ENCODE measurements at regions not wholly inside any gene's neighbourhood (a gene's known extent, or its start where the extent isn't known, plus 50 kb on each side); places are given as distances from the start of the nearest gene placed in this dataset.
A peak's percentile ranks its signal among the peaks of the same experiment; 100 is the strongest.
"Not testable (repeated sequence)": the region's sequence is repeated elsewhere in the genome, so short reads cannot be mapped to it uniquely, and the experiment has no call there.

DNA sequence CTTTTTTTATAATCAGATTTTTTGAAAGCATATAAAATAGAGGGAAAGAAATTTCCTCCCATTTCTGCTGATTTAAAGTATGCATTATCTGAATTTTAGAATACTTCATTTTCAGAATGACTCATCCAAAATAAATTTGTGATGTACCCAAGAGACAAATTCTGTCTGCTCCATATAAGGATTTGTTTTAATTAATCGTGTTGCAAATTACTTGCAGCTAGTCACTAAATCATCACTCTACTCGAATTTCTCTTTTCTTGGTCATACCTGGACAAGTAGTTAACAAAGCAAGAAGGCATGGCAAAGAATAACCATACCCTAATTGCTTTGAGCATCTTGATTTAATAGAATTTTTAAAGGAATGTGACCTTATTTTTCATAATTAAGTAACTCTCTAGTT is 284.1 kb upstream of the GRAMD2B start:
- no peak for DNase-seq

DNA sequence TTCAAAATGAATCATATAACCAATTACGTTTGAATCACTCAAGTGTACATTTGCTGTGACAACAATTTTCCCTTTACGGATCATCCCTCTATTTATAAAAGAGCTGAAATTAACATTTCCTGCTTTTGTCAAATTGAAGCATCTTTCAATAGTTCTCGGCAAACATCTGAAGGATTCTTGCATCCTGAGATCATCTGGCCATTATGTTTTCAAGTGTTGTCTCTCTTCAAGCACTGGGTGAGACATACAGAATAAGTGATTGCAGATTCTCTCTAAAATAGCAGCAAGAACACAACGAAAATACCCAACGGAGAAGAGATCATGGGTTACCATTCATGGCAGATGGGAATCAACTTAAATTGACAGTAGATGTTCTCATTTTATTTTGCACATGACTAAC is 283.4 kb upstream of the GRAMD2B start:
- DNase-seq: peak in 1 of 2 experiments; percentile 17

DNA sequence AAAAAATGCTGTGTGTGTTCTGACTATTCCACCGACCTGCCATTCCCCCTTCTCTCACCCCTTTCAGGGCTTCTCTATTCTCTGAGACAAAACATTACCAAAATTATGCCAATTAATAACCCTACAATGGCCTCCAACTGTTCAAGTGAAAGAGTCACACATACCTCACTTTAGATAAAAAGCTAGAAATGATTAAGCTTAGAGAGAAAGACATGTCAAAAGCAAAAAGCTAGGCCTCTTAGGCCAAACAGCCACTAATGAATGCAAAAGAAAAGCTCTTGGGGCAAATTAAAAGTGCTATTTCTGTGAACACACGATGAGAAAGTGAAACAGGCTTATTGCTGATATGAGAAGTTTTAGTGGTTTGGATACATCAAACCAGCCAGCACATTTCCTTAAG is 279.6 kb upstream of the GRAMD2B start:
- DNase-seq: no peak

DNA sequence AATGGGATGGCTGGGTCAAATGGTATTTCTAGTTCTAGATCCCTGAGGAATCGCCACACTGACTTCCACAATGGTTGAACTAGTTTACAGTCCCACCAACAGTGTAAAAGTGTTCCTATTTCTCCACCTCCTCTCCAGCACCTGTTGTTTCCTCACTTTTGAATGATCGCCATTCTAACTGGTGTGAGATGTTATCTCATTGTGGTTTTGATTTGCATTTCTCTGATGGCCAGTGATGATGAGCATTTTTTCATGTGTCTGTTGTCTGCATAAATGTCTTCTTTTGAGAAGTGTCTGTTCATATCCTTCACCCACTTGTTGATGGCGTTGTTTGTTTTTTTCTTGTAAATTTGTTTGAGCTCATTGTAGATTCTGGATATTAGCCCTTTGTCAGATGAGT is 272.9 kb upstream of the GRAMD2B start:
- DNase-seq: not testable (repeated sequence)

DNA sequence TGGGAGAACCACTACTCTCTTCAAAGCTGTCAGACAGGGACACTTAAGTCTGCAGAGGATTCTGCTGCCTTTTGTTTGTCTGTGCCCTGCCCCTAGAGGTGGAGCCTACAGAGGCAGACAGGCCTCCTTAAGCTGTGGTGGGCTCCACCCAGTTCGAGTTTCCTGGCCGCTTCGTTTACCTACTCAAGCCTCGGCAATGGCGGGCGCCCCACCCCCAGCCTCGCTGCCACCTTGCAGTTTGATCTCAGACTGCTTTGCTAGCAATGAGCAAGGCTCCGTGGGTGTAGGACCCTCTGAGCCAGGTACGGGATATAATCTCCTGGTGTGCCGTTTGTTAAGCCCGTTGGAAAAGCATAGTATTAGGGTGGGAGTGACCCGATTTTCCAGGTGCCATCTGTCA is 267.9 kb upstream of the GRAMD2B start:
- DNase-seq: not testable (repeated sequence)

DNA sequence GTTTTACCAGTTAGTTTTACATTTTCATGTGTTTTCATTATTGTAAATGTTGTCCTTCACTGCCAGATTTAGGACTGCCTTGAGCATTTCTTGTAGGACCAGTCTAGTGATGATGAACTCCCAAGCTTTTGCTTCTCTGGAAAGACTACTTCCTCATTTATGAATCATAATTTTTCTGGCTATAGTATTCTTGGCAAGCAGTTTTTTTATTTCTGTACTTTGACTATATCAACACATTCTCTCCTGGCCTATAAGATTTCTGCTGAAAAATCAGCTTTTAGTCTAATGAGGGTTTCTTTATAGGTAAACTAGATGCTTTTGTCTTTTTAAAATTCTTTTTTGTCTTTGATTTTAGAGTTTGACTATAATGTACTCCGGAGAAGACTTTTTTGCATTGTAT is 256.8 kb upstream of the GRAMD2B start:
- DNase-seq: no peak

DNA sequence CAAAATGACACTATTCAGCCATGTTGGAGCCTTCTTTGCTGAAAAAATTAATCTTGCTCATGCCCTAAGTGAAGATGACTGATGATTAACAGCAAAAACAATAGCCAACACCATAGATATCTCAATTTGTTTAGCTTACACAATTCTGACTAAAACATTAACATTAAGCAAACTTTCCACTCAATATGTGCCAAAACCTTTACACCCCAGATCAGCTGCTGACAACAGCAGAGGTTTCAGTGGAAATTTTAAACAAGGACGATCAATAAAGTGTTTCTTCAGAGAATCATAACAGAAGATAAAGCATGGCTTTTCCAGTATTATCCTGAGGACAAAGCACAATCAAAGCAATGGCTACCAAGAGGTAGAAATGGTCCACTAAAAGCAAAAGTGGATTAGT is 254.4 kb upstream of the GRAMD2B start:
- DNase-seq: no peak

DNA sequence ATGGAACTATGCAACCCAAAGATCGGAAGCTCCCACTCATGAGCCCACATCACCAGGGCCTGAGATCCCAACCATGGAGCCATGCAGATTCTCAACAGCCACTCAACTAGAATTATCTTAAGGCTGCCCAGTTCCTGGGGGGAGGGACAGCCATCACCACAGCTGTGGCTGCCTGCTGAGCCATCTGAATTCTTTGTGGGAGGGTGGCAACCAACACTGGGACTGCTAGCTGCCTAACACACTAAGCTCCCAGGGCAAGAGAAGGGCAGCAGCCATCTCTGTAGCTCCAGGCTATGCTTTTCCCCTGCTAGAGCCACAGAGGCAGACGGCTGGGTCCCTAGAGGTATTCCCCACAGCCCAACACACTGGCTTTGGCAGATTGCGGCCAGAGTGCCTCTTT is 251.3 kb upstream of the GRAMD2B start:
- no peak for DNase-seq

DNA sequence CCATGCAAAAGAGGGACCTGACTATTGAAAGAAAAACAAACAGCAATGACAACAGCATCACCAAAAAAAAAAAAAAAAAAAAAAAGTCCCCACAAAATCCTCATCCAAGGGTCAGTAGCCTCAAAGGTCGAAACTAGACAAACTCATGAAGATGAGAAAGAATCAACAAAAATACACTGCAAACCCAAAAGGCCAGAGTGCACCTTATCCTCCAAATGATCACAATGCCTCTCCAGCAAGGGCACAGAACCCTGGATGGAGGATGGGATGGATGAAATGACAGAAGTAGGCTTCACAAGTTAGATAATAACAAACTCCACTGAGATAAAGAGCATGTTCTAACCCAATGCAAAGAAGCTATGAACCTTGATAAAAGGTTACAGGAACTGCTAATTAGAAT is 250.4 kb upstream of the GRAMD2B start:
- no peak for DNase-seq

DNA sequence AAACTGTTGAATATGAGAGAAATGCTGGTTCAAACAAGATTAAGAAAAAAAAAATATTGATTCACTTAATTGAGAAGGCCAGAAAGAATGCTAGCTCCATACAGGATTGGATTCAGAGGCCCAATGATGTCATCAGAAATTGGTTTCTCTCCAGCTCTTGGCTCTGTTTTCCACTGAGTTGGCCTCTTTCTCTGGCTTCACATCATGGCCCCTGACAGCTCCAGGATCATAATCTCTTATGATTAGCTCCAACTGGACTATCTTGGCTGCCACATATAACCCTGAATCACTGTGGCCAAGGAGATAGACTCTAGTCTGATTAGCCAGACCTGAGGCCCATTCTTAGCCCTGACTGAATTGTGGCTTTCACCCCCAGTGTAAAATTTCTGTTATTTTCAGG is 244.7 kb upstream of the GRAMD2B start:
- no peak for DNase-seq

DNA sequence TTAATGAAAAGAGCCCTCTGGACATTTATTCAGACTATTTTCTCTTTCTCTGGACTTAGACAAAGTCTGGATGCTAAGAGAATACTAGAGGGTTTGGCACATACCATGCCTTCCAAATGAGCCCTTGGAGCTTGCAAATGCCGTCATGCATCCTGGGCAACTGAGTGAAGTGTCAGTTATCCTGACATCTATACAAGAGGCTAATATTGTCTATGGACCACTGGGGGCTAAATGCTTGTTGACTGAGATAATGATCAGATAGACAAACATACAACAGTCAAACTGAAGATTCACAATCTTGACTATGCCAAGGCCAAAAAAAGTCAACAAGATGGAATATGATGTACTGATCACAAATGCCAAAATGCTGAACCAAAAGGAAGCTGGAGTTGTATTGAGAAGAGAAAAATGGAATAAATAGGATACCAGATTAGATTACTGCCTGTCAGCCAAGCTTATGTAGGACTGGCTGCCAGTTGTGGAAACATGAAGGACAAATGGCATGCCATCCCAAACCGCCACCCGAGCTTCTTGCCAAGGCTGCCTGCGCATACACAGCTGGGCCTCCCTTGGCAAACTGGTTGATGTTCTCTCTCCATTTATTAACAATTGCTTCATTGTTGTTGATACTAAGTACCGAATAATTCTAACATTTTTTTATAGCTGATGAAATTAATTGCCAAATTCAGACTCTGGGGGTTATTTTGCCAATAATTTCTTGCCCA is 240.1 kb upstream of the GRAMD2B start:
- no peak for DNase-seq

DNA sequence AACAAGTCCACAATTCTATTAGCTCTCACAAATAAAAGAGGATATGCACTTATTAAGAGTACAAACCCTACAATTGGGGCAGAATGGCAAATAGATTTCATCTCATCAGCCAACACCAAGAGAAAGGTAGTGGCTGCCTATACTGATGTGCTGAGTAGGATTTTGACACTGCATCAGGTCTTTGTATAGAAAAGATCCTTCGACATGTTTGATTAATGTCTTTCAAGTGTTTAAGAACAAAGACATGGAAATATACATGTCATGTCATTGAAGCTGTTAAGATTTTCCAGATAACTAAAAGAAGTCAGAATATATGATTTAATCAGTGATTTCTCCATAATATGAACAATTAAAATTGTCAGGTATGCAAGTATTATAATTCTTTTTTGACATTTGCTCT is 238.7 kb upstream of the GRAMD2B start:
- no peak for DNase-seq

DNA sequence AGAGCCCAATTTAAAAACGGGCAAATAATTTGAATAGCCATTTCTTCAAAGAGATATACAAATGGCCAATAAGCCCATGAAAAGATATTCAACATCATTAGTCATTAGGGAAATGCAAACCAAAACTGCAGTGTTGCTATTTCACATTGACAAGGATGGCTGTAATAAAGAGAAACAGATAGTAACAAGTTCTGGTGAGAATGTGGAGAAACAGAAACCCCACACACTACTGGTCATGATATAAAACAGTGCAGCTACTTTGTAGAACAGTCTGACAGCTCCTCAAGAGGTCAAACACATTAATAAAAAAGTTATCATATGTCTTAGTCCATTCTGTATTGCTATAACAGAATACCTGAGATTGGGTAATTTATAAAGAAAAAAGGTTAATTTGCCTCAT is 237.0 kb upstream of the GRAMD2B start:
- DNase-seq: no peak

DNA sequence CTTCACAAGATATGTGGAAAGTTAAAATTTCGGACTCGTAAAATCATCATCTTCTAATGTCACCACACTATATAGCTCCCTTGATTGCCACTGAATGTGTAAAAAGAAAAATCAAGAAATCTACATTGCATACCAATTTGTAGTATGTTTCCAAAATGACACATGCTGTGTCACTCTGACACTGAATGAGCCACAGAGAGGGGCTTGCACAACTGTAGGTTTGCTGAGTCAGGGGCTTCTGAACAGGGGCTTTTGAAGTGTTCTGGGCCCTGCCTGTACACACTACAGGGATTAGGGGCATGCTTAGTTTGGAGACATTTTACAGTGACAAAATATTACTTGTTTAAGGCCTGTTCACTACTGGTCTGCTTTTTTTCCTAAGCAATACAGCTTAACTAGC is 234.4 kb upstream of the GRAMD2B start:
- DNase-seq: no peak

DNA sequence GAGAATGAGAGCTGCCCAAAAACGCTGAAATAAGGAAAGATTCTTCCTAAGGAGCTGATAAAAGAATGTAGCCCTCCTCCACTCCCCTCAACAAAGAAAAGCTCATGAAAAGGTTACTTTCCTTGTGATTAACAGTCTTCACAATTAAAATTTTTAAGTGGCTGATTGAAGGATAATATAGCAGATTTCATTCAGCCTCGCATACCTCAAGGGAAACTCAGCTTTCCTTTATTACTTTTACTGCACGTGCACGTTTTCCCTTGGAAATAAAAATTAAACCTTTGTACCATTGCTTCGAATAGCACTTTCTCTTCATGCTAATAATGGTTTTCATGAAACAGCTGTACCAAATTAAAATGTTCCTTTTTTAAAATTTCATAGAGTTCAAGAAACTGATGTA is 234.0 kb upstream of the GRAMD2B start:
- DNase-seq: no peak

DNA sequence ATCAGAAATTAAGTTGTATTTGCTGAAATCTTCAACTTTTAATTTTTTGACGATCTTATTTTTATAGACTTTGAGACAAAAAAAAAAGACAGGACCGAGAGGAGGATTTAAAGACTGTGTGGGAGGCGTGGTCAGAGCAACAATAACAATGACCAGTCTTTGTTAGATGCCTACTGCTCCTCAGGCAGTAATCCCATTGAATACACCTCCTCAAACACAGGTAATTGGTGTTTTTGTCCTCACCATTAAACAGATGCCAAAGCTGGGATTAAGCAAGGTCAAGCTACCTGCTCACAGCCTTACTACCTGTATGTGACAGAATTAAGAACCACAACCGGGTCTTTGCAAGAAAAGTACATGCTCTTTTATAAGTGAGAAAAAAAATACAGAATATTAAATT is 233.3 kb upstream of the GRAMD2B start:
- DNase-seq: no peak

DNA sequence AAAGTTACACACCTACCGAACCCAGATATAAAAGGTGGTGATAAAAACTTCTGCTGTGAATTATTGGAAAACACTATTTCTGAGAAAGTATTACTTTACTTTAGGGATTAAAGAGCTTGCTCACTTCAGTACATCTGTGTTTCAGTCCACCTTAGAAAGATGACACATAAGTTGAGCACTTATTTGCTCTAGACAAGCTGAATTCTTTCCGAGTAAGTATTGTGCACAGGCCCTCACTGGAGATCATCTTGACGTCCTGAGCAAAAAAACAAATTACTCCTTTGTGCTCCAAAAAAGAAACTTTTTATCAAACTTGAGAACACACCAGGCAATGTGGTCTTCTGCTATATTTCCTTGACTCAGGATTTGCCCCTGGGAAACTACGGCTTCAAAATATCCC is 231.0 kb upstream of the GRAMD2B start:
- no peak for DNase-seq

DNA sequence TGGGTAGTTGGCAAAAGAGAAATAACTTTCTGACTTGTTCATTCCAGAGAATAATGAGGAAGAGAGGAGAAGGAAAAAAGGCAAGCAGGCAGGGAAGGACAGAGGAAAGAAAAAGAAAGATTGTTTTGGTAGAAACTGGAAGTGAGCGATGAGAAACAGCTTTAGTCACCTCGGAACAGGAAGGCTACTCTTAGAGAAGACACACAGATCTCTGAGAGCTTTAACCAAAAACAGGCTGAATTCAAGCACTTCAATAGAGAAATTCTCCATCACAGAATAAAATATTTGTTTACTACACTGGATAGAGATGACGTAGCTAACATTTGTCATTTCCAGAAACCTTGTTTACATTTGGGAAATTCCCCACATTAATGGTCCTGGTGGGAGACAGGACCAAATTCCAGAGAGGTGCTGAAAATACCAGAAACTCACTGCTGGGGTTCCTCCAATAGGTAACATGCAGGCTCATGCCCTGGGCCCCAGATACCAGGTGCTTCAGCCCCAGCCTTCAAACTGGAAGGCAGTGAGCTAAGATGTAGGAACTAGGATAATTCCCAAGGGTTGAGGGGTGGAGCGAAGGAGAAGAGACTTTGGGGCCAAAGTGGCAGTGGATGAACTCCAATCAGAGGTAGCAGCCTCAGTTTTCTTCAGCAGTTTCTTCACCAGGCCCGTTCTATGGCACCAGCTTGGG is 227.7 kb upstream of the GRAMD2B start:
- DNase-seq: no peak

DNA sequence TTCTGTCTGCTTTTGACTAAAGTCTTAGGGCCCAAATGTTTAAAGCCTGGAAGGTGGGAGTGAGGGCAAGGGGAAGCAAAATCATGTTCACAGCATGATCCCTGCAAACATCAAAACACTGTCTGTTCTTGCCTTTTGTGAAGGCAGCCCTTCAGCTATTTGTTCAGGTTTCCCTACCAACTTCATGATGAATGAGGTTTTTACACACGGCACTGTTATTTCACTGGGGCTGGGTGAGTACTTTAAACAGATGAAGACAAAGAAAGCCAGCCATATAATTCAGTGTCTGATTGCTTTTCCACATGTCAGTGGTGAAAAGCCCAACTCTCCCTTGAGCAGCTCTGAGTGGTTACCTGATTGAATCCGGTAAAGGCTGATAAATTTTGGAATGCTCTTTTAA is 224.7 kb upstream of the GRAMD2B start:
- DNase-seq: no peak

DNA sequence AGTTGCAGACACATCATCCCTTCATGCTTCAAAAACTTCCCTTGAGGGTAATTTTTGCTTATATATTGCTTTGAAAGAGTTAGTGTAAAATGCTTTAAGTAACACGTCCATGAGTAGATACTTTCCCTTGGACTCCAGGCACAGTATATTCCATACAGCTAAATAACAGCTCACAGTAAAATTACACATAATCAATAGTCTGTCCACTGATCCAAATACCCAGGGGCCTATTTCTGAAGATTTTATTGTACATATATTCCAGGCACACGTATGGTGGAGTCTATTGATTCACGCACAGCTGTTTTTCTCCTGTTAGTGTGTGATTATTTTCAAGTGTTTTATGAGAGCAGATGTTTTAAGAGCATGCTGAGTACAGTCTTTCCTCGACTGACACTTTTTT is 223.7 kb upstream of the GRAMD2B start:
- no peak for DNase-seq

DNA sequence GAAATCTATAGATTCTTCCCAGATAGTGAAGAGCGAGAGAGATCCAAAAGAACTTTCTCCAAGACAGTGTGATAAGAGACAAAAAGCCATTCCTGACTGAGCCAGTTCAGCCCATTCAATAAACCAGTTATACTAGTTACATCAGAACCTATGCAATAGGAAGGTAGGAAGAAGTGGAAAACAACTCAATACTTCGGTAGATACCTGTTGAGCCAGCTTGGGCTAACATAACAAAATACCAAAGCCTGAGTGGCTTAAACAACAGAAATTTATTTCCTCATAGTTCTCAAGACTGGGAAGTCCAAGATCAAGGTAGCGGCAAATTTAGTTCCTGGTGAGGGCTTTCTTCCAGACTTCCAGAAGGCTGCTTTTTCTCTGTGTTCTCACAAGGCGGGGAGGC is 214.5 kb upstream of the GRAMD2B start:
- DNase-seq: no peak

DNA sequence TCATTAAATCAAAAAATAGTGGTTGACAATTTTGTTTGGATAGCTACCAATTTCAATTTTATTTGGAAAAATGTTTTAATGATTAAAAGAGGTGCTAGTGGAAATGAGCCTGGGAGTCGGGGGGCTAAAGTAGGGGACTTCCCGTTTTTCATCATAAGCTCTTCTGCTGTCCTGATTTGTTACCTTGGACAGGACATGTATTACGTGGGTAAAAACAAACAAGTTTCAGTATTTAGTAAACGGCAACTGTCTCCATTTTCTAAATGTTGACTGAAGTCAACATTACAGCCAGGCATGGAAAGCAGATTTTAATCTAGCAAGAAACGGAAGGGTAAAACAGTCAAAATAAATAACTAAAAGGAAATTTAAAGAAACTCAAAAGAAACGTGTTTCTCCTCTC is 212.3 kb upstream of the GRAMD2B start:
- DNase-seq: no peak

DNA sequence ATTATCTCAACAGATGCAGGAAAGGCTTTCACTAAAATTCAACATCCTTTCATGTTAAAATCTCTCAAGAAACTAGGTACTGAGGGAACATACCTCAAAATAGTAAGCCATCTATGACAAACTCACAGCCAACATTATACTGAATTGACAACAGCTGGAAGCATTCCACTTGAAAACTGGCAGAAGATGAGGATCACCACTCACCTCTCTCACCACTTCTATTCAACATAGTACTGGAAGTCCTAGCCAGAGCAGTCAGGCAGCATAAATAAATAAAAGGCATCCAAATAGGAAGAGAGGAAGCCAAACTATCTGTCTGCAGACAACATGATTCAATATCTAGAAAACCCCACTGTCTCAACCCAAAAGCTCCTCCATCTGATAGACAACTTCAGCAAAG is 203.6 kb upstream of the GRAMD2B start:
- DNase-seq: no peak

DNA sequence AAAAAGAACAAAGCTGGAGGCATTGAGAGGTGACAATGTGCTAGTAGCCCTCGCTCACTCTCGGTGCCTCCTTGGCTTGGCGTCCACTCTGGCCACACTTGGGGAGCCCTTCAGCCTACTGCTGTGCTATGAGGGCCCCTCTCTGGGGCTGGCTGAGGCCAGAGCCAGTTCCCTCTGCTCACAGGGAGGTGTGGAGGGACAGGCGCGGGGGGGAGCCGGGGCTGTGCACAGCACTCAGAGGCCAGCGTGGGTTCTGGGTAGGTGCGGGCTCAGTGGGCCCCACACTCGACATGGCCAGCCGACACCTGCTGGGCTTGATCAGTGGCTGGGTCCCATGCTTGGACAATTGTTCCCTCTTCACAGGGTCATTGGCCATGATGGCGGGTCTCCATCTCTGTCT is 202.5 kb upstream of the GRAMD2B start:
- no peak for DNase-seq

DNA sequence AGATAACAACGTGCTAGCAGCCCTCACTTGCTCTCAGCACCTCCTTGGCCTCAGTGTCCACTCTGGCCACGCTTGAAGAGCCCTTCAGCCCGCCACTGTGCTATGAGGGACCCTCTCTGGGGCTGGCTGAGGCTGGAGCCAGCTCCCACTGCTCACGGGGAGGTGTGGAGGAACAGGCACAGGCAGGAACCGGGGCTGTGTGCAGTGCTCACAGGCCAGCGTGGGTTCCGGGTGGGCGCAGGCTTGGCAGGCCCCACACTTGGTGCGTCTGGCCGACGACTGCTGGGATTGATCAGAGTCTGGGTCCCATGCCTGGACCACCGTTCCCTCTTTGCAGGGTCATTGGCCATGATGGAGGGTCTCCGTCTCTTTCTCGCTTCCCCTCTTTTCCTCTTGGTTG is 194.3 kb upstream of the GRAMD2B start:
- DNase-seq: no peak

Measured in NCI-H187 (cell line).